Activated CD4-positive, alpha-beta T cell treated with anti-CD3 and anti-CD28 coated beads, Interleukin-2, amount 50 U/mL, for 16 hours (primary cell): ENCODE measurements at regions not wholly inside any gene's neighbourhood (a gene's known extent, or its start where the extent isn't known, plus 50 kb on each side); places are given as distances from the start of the nearest gene placed in this dataset.
"Not testable (repeated sequence)": the region's sequence is repeated elsewhere in the genome, so short reads cannot be mapped to it uniquely, and the experiment has no call there.

ENCODE experiments used
- DNase-seq: peaks from one replicate; pipeline ENCODE4 v3.0.0-alpha.2; 2020

- not testable (repeated sequence) for DNase-seq
Measured at GRCh38 chr11:116666673-116667249, 106.0 kb downstream of the BUD13 start.

GRCh38 chr11:116665523-116665922 lies 107.3 kb downstream of the BUD13 start:
- no peak for DNase-seq

GRCh38 chr11:116661056-116661455 lies 111.7 kb downstream of the BUD13 start:
- DNase-seq: no peak

DNA sequence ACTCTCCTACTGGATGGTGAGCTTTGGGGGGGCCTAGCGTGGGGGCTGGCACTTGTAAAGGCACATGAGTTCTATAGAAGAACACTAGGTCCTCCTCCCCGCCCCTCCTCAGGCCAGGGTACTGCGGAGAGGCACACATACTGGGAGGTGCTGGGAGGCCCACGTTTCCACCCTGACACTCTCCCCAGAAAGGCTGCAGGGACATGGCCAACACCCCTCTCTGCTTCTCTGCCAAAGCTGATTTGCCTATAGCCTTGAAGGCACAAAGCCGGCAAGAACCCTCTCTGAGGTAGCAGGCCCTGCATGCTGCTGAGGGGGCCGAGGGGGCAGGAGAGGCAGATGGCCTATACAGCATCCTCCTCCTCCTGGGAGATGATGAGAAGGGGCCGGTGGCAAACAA lies 112.8 kb downstream of the BUD13 start:
- DNase-seq: no peak

DNA sequence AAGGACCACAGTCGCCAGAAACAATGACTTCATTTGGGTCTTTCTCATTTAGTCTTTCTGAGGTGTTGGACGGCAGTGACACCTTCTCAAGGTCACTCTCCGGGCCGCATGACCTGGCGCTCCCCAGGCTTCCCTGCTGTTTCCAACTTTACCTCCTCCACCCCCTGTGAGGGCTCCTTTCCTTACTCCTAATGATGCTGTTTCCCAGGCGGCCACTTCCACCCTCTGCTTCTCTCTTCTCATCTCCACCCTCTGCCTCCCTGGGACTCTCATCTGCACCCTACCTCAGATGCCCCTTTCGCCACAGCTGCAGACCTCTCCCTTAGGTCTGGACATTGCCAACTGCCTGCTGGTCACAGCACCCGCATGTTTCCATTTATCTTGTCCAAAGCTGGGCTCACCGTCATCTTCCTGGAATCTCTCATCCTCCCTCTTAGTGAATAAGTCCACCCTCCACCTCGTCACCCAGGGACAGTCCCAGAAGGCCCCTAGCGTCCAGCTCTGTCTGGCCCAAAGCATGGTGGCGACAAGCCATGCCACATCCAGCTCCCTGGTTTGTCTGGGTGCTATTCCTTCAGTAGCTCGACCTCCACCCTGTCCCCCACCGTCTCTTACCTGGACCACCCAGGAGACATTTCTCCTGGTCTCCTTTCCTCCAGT lies 113.8 kb downstream of the BUD13 start:
- no peak for DNase-seq

DNA sequence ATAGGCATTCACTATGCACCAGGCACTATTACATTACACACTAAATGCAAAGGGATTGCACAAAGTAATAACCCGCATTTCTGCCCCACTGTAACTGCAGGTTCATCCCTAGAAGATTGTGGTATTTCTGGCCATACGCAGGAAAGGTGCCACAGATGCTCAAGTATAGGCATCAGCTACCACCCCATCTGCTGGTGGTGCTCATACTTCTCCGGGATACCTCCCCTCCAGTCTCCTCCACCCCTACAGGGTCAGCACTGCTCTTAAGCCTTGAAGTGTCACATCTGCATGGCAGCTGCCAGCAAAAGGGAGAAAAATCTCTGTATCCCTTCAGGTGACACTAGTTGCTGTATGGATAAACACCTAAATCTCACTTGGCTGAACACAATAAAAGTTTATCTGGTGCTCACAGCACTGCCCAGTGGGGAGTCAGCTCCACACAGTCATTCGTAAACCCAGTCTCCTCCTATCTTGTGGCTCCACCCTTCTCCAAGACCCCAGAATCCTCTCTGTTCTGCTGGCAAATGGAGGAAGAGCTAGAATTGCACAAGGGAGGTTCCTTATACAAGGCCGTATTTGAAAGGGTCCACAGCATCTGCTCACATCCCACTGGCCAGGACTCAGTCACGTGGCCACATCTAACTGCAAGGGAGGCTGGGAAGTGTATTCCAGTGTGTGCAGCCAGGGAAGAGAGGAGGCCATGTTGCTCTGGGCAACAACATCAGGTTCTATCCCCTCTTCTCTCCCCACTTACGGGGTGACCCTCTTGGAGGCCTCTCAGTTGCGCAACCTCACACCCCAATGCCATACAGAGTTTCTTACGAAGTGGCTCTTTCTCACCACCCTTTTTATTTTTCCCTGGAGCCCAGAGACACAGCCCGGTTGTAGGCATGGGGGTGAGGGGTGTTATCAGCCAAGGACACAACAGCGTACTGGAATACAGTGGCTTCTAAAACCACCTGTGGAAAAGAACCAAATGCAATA lies 114.7 kb downstream of the BUD13 start:
- no peak for DNase-seq

DNA sequence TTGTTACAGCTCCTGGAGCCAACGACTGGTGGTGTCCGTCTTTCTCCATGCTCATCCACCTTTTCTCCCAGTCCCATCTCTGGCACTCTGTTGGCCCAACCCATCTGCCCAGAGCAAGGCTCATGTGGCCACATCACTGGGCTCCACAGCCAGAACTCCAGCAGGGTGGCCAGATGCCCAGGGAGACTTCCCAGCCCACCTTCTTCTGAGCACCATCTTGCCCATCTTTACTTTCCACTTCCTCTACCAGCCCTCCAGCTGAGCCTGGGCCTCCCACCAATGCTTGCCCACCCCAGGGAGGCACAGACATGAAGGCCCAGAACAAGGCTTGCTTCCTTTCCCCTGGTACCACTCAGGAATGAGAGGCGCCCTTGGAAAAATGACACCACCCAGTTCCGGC lies 116.8 kb downstream of the BUD13 start:
- no peak for DNase-seq

DNA sequence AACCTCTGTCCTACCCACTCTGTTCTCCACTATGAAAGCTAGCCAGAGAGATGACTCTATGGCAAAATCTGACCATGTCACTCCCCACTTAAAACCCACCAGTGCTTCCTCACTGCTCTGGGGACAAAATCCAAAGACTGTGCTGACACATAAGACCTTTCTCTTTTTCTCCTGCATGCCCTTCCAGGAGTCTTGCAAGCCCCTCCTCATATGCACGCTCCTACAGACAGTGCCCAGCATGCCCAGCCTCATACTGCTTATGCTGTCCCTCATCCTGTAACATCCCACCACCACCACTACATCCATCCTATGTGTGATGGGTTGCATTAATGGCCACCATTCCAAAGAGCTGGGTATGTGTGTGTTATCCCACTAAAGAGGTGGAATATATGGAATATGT lies 118.3 kb downstream of the BUD13 start:
- no peak for DNase-seq

DNA sequence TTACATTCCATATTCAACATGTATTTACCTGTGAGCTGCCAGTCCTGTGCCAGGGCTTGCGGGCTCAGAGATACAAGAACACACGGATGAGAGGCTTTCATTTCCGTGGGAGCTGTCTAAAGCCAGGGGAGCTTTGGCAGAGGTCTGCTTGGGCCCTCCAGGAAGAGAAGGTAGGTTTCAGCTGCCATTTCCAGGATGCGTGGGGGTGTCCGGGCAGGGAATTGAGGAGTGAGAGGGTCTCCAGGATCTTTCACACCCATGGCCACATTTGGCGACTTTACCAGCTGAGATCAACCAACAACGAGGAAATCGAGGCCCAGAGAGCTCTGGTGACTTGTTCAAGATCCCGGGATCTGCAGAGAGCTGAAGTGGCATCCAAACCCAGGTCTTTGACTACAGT lies 119.6 kb downstream of the BUD13 start:
- no peak for DNase-seq

DNA sequence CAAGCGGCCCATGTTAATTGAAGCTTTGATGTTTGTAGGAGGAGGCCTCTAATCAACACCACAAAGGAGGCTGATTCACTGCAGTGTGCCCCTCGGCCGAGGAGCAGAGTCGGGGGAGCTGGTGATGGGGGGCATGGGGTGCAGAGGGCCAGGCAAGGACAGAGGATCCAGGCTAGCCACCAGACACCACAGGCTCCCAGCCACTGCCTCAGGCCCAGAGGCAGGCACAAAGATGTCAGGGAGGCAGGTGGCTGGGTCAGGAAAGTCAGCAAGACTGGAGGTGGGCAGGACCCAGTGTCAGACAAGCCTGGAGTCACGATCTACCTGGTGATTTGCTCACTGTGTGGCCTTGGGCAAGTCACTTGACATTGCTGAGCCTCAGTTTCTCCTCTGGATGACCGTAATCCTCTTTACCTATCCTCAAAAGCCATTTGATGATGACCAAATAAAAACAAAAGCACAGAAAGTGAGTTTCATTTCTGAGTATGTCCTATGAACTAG lies 121.0 kb downstream of the BUD13 start:
- DNase-seq: no peak

- no peak for DNase-seq
Measured at GRCh38 chr11:116651098-116651736, 121.6 kb downstream of the BUD13 start.

DNA sequence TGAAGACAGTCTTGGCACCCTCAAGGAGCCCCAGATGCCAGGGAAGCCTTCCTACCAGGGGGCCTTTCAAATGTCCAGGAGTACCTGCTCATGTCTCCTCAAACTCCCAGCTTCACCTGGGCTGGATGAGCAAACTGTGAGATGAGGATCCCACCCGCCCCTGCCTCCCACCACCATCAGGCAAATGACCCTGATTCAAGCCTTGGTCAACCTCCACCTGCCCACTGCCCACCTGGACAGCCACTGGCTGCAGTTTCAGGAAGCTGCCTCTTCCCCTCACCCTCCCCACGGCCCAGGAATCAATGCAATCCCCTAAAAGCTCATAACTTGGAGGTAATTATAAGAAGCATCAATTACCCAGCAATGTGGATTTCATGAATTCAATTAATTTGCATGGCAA lies 122.7 kb downstream of the BUD13 start:
- DNase-seq: no peak

DNA sequence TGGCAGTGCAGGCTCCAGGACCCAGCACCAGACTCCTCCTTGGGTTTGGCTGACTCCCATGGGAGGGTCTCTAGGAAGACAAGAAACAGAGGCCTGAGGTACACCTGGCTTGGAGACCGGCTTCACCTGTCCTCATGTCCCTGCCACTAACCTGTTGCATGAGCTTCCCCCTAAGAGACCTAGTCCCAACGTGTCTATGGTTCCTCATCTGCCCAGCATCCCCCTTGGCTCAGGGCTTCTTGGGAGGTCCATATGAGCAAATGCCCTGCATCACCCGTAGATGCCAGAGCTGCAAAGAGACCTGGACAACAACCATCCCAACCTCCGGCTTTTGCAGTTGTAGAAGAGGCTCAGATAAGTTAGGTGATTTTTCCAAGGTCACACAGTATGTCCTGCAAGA lies 123.5 kb downstream of the BUD13 start:
- no peak for DNase-seq

DNA sequence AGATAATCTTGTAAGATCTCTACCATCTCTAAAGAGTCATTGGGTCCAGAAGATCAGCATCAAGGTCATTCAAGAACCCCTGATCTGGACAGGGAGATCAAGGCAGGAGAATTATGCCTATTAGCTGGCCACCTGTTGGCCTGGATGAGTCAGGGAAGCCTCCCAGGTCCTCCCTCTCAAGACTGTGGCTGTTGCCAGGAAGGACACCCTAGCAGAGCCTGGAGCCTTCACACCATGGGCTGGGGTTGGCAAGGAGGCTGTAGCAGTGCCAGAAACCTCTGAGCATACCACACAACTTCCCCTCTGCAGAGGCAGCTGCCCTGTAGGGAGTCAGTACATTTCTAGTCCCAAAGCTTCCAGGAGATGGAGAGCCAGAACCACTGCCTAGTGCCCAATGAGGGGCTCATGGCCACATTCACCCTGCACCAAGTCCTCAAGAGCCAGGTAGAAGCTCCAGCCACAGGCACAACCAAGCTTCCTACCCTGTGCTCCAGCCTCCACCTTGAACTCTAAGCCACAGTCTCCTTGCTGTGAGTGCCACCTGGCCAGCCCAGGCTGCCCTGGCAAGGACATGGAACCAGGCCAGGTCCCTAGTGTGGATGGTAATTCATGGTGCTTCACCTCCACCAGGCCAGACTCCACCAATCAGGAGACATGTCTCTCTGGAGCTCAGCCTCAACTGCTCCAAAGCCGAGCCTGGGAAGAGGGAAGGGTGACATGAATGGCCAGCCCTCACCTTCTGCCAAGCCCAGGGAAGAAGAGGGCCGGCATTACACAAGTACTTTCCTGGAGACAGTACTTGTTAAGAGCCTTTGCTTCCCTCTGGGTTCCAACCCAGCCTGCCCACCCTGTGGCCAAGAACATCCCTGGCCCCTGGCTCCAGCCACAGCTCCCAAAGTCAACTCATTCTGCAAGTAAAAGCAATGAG lies 124.3 kb downstream of the BUD13 start:
- DNase-seq: no peak

- DNase-seq: no peak
Measured at GRCh38 chr11:116647305-116648080, 125.3 kb downstream of the BUD13 start.

GRCh38 chr11:116646191-116646590 lies 126.6 kb downstream of the BUD13 start:
- DNase-seq: no peak

DNA sequence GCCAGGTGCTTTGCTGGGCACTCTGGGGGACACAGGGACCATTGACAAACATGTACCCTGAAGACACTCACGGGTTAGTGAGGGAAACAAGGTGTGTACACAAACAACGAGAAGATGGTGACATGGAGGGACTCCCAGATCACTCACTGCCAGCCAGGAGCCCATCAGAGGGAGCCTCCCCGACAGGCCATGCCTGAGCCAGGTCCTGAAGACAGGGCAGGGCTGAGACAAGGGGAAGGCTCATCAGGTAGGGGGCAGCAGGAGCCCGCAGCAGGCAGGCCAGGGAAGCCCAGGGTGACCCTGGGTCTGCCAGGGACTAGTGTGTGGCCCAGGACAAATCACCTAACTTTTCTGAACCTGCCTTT lies 127.9 kb downstream of the BUD13 start:
- DNase-seq: no peak

GRCh38 chr11:116644201-116644940 lies 128.4 kb downstream of the BUD13 start:
- no peak for DNase-seq

DNA sequence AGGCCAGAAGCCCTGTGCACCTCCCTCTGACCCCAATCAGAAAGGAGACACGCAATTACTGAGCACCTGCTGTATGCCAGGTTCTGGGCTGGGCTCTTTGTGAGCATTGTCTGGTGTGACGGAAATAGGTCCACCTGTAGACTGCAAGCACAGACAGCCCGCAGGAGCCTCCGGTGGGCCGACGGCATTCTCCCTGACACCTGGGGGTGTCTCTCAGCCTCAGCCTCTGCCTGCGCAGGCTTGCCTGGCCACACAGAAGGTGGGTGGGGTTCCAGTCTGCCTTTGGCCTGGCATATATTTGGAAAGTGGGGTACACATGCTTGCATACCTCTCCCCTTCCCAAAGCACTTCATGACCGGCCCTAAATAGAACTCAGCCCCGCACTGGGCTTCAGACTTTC lies 129.3 kb downstream of the BUD13 start:
- no peak for DNase-seq

GRCh38 chr11:116642902-116643301 lies 129.9 kb downstream of the BUD13 start:
- no peak for DNase-seq

DNA sequence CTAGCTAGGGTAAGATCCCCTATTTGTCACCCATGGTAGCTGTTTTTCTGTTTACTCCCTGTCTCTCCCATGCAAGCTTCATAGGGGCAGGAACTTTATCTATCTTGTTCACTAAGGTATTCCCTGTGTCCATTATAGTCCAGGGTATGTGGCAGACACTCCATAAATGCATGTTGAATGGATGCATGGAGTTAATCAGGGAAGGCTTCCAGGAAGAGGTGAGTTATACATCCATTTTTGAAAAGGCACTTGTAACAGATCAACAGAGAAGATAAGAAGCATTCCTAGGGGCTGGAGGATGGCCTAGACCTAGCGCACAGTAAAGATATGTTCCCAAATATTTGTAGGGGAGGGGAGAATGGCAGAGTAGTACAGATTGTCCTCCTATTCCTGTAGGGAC lies 130.3 kb downstream of the BUD13 start:
- DNase-seq: no peak
